NCI-H2227 (cell line): ENCODE measurements at regions not wholly inside any gene's neighbourhood (a gene's known extent, or its start where the extent isn't known, plus 50 kb on each side); places are given as distances from the start of the nearest gene placed in this dataset.

ENCODE experiments used
- DNase-seq: peaks from one replicate; lab custom pipeline; 2025; ENCODE audit not compliant: unreplicated experiment; lab: John Stamatoyannopoulos, UW

GRCh38 chr5:121182788-121183490, 668.7 kb upstream of the FTMT start:
- DNase-seq, result no peak

GRCh38 chr5:121188849-121189248, 662.8 kb upstream of the FTMT start:
- no peak for DNase-seq

- DNase-seq, result no peak
Observed at GRCh38 chr5:121189342-121190305, 662.1 kb upstream of the FTMT start.

GRCh38 chr5:121199216-121199999, 652.3 kb upstream of the FTMT start:
- DNase-seq, result no peak

GRCh38 chr5:121218086-121218485, 633.6 kb upstream of the FTMT start:
- no peak for DNase-seq

GRCh38 chr5:121221483-121221882, 630.2 kb upstream of the FTMT start:
- no peak for DNase-seq

- no peak for DNase-seq
Observed at GRCh38 chr5:121226765-121227164, 624.9 kb upstream of the FTMT start.

- DNase-seq, result no peak
Observed at GRCh38 chr5:121239951-121240350, 611.7 kb upstream of the FTMT start.

GRCh38 chr5:121246971-121247370, 604.7 kb upstream of the FTMT start:
- DNase-seq, result no peak

- no peak for DNase-seq
Observed at GRCh38 chr5:121251954-121252353, 599.7 kb upstream of the FTMT start.

- no peak for DNase-seq
Observed at GRCh38 chr5:121257621-121258020, 594.1 kb upstream of the FTMT start.

GRCh38 chr5:121263456-121263855, 588.2 kb upstream of the FTMT start:
- no peak for DNase-seq

GRCh38 chr5:121264605-121265004, 587.1 kb upstream of the FTMT start:
- no peak for DNase-seq

GRCh38 chr5:121271546-121271945, 580.1 kb upstream of the FTMT start:
- DNase-seq, result no peak

- DNase-seq, result no peak
Observed at GRCh38 chr5:121273833-121274433, 577.7 kb upstream of the FTMT start.

- DNase-seq, result no peak
Observed at GRCh38 chr5:121279801-121280200, 571.9 kb upstream of the FTMT start.

GRCh38 chr5:121285801-121286521, 565.7 kb upstream of the FTMT start:
- DNase-seq, result no peak

GRCh38 chr5:121288781-121289180, 562.9 kb upstream of the FTMT start:
- no peak for DNase-seq

- DNase-seq, result no peak
Observed at GRCh38 chr5:121292664-121293063, 559.0 kb upstream of the FTMT start.

GRCh38 chr5:121296356-121296755, 555.3 kb upstream of the FTMT start:
- DNase-seq, result no peak
